Kidney epithelial cell (primary cell): ENCODE measurements at regions not wholly inside any gene's neighbourhood (a gene's known extent, or its start where the extent isn't known, plus 50 kb on each side); places are given as distances from the start of the nearest gene placed in this dataset.

Experiments
- DNase-seq: peaks from one replicate; pipeline ENCODE4 v3.0.0-alpha.2; 2010; ENCODE audit warnings: low read depth
- H3K27me3 ChIP-seq: 2 replicates; pipeline ENCODE4 v1.6.0; 2011; ENCODE audit warnings: low read length; ENCODE audit not compliant: control insufficient read depth, insufficient read depth
- H3K36me3 ChIP-seq: 2 replicates; pipeline ENCODE4 v1.5.1; 2011; ENCODE audit warnings: low read length; ENCODE audit not compliant: control insufficient read depth, insufficient read depth
- H3K4me3 ChIP-seq: 2 replicates; pipeline ENCODE4 v1.5.1; 2011; ENCODE audit warnings: low read depth, mild to moderate bottlenecking, control low read depth, low read length
- TF ChIP-seq, protein P1 (sequence below): IDR thresholded peaks from 2 replicates; pipeline ENCODE4 v1.5.1; 2011; ENCODE audit warnings: mild to moderate bottlenecking, moderate library complexity, low read length, control low read depth, inconsistent platforms; ENCODE audit not compliant: insufficient read depth, poor library complexity, severe bottlenecking

DNA sequence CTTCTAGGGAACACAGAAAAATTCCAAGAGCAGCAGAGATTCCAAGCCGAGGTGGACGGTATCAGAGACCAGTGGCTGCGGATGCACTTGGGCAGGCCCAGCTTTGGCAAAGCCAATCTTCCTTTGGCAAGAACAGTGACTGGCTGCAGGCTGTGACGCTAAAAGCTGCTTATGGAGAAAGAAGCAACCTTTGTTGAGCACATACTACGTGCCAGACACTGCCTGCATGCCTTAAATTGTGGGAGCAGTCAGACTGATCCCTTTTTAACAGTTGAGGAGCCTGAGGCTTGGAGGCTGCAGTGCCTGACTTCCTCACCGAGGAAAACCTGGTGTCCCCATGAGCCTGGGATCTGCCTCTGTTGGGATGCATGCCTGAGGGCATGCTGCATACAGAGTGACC lies 69.0 kb upstream of the AMZ2 start:
- no peak for DNase-seq
- H3K4me3 ChIP-seq, result no peak overlapping the region
- no peaks in the 10 kb centered on the region for H3K27me3 ChIP-seq
- TF ChIP-seq, protein P1, sequence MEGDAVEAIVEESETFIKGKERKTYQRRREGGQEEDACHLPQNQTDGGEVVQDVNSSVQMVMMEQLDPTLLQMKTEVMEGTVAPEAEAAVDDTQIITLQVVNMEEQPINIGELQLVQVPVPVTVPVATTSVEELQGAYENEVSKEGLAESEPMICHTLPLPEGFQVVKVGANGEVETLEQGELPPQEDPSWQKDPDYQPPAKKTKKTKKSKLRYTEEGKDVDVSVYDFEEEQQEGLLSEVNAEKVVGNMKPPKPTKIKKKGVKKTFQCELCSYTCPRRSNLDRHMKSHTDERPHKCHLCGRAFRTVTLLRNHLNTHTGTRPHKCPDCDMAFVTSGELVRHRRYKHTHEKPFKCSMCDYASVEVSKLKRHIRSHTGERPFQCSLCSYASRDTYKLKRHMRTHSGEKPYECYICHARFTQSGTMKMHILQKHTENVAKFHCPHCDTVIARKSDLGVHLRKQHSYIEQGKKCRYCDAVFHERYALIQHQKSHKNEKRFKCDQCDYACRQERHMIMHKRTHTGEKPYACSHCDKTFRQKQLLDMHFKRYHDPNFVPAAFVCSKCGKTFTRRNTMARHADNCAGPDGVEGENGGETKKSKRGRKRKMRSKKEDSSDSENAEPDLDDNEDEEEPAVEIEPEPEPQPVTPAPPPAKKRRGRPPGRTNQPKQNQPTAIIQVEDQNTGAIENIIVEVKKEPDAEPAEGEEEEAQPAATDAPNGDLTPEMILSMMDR, result no peak
- no peaks in the 10 kb centered on the region for H3K36me3 ChIP-seq

DNA sequence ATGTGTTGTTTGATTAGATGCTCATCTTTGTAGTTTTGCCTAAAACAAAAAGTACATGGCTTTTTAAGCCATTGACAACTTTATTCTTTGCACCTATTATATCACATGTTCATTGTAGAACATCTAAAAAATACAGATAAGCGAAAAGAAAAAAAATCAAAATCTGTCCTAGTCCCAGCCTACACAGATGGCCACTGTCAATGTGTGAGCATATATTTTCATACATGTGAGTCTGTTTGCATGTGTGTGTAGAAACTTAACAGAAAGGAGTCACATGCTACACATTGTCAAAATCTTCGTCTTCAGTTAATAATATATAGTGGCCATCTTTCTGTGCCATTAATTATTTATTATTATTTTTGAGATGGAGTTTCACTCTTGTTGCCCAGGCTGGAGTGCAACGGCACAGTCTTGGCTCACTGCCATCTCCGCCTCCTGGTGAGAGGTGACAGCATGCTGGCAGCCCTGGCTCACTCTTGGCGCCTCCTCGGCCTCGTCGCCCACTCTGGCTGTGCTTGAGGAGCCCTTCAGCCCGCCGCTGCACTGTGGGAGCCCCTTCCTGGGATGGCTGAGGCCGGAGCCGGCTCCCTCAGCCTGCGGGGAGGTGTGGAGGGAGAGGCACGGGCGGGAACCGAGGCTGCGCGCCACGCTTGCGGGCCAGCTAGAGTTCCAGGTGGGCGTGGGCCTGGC lies 68.5 kb upstream of the AMZ2 start:
- TF ChIP-seq, protein P1, result no peak
- H3K27me3 ChIP-seq, result no peaks in the 10 kb centered on the region

DNA sequence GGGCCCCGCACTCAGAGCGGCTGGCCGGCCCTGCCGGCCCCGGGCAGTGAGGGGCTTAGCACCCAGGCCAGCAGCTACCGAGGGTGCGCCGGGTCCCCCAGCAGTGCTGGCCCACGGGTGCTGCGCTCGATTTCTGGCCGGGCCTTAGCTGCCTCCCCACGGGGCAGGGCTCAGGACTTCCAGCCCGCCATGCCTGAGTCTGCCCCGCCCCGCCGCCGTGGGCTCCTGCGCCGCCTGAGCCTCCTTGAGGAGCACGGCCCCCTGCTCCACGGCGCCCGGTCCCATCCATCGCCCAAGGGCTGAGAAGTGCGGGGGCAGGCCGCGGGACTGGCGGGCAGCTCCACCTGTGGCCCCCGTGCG lies 67.9 kb upstream of the AMZ2 start:
- H3K4me3 ChIP-seq, result no peak overlapping the region
- no peaks in the 10 kb centered on the region for H3K27me3 ChIP-seq
- DNase-seq, result no peak
- H3K36me3 ChIP-seq, result no peaks in the 10 kb centered on the region
- TF ChIP-seq, protein P1, result no peak

More for the DNA sequence above, 68.5 kb upstream of the AMZ2 start:
- Histone ChIP-seq H3K36me3 (no peaks in the 10 kb centered on the region), H3K4me3 (no peak overlapping the region)
- DNase-seq, result no peak

DNA sequence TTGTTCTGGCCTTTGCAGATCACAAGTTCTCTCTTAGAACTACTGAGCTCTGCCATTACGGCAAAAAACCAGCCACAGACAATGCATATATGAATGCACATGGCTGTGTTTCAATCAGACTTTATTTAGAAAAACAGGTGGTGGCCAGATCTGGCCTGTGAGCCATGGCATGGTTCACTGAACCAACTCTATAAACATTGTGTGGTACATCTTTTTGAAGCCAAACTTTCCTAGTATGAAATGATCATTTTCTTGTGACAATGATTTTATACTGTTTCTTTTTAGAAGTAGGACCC lies 65.9 kb upstream of the AMZ2 start:
- TF ChIP-seq, protein P1, result no peak
- Histone ChIP-seq H3K36me3 (no peaks in the 10 kb centered on the region), H3K27me3 (no peaks in the 10 kb centered on the region), H3K4me3 (no peak overlapping the region)
- DNase-seq, result no peak

DNA sequence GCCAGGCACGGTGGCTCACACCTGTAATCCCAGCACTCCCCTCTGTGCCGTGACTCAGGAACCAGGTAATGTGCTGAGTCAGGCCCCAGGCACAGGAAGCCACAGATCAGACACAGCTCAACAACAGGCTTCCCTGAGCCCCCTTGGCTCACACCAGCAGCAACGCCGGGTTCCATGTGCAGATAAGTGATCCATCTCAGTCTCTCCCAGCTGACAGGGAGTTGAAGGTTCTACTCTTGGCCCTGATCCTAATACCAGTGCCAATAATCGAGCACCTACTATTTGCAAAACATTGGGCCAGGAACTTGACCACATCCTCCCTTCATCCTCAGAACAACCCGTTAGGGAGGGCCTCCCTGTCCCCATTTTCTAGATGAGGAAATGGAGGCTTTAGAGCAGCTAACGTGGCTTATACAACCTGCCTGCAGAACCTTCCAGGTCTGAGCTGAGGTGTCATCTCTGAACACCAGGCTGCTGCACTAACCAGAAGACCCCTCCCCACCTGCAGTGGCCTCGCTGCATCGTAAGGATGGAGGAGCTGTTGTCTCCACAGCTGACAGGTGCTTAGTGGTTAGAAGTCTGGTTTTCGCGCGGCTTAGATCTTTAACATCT lies 64.8 kb upstream of the AMZ2 start:
- no peak overlapping the region for H3K4me3 ChIP-seq
- TF ChIP-seq, protein P1, result no peak
- H3K36me3 ChIP-seq, result no peaks in the 10 kb centered on the region
- no peaks in the 10 kb centered on the region for H3K27me3 ChIP-seq
- DNase-seq, result no peak

DNA sequence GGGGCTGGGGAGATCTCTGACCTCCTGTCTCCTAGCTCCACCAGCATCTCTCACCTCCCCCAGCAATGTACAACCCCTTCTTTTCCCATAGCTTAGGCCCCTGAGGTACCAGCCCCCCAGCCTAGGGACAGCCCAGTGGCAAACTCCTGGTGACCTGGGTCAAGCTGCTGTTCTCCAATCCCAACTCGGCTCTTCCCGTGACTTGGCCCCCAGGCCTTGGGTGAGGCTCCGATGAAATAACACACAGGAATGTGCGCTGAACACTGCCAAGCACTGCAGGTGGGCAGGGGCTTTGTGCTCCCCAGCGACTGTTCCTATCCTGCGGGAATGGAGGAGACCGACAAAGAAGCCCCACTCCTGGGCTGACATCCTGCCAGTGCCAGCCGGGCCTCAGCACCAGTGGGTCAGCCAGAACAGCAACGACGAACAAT lies 63.7 kb upstream of the AMZ2 start:
- no peaks in the 10 kb centered on the region for H3K36me3 ChIP-seq
- TF ChIP-seq, protein P1, result no peak
- no peak for DNase-seq
- H3K4me3 ChIP-seq, result no peak overlapping the region
- no peaks in the 10 kb centered on the region for H3K27me3 ChIP-seq
